OCI-LY1 (cell line): ENCODE measurements at regions not wholly inside any gene's neighbourhood (a gene's known extent, or its start where the extent isn't known, plus 50 kb on each side); places are given as distances from the start of the nearest gene placed in this dataset.

Experiments
- H2AFZ ChIP-seq: fragments of 200-600 bp; sonication (generic), shearing (Covaris generic); 2 replicates; pipeline ENCODE4 v1.6.0; 2014; ENCODE audit warnings: antibody characterized with exemption, mild to moderate bottlenecking, low read length
- H3F3A ChIP-seq: fragments of 200-600 bp; sonication (generic), shearing (Covaris generic); 2 replicates; pipeline ENCODE4 v1.6.0; 2014; ENCODE audit warnings: mild to moderate bottlenecking, antibody characterized with exemption, low read length, moderate library complexity; ENCODE audit not compliant: insufficient read depth
- H3K27ac ChIP-seq: fragments of 200-600 bp; sonication (generic); 2 replicates; pipeline ENCODE4 v1.5.1; 2014; ENCODE audit warnings: low read length, mixed run types, mild to moderate bottlenecking, low read depth; ENCODE audit not compliant: poor library complexity, severe bottlenecking
- H3K27me3 ChIP-seq: fragments of 200-600 bp; sonication (generic); 2 replicates; pipeline ENCODE4 v1.6.0; 2014; ENCODE audit warnings: antibody characterized with exemption, mild to moderate bottlenecking, low read length, moderate library complexity; ENCODE audit not compliant: insufficient read depth
- H3K36me3 ChIP-seq: fragments of 200-600 bp; sonication (generic); 2 replicates; pipeline ENCODE4 v1.6.1; 2014; ENCODE audit warnings: mild to moderate bottlenecking, antibody characterized with exemption, low read length, moderate library complexity, mixed read lengths; ENCODE audit not compliant: insufficient read depth
- H3K4me1 ChIP-seq: fragments of 200-600 bp; sonication (generic); 2 replicates; pipeline ENCODE4 v1.5.1; 2014; ENCODE audit warnings: mild to moderate bottlenecking, low read length, moderate library complexity; ENCODE audit not compliant: insufficient read depth, severe bottlenecking
- H3K4me2 ChIP-seq: fragments of 200-600 bp; sonication (generic), shearing (Covaris generic); 2 replicates; pipeline ENCODE4 v1.6.1; 2014; ENCODE audit warnings: low read length
- H3K4me3 ChIP-seq: fragments of 200-600 bp; sonication (generic); 2 replicates; pipeline ENCODE4 v1.5.1; 2014; ENCODE audit warnings: low read length, low read depth, mild to moderate bottlenecking, mixed read lengths; ENCODE audit not compliant: poor library complexity, severe bottlenecking
- H3K79me2 ChIP-seq: fragments of 200-600 bp; shearing (Covaris generic); 2 replicates; pipeline ENCODE4 v1.6.1; 2016; ENCODE audit warnings: mixed run types, low read length, mixed read lengths; ENCODE audit not compliant: insufficient read depth
- H3K9ac ChIP-seq: fragments of 200-600 bp; sonication (generic), shearing (Covaris generic); 2 replicates; pipeline ENCODE4 v1.6.1; 2014; ENCODE audit warnings: mild to moderate bottlenecking, low read length, mixed read lengths
- H3K9me2 ChIP-seq: fragments of 200-600 bp; sonication (generic), shearing (Covaris generic); 2 replicates; pipeline ENCODE4 v1.6.1; 2014; ENCODE audit warnings: low read depth, mild to moderate bottlenecking, low read length, mixed read lengths
- H3K9me3 ChIP-seq: fragments of 200-600 bp; shearing (Covaris generic); 2 replicates; pipeline ENCODE4 v1.6.1; 2014; ENCODE audit warnings: low read length, mixed read lengths
- H4K20me1 ChIP-seq: fragments of 200-600 bp; sonication (generic), shearing (Covaris generic); 2 replicates; pipeline ENCODE4 v1.6.0; 2016; ENCODE audit warnings: mild to moderate bottlenecking, low read length; ENCODE audit not compliant: insufficient read depth
- EZH2 ChIP-seq: fragments of 200-600 bp; sonication (generic), shearing (Covaris generic); IDR thresholded peaks from 2 replicates; pipeline ENCODE4 v1.8.0; 2017; ENCODE audit warnings: borderline replicate concordance, mixed run types, mild to moderate bottlenecking, antibody characterized with exemption, low read length, moderate library complexity, mixed read lengths
- TF ChIP-seq, protein P1 (sequence below): fragments of 200-600 bp; sonication (generic), shearing (Covaris generic); IDR thresholded peaks from 2 replicates; pipeline ENCODE4 v1.5.1; 2017; ENCODE audit warnings: mild to moderate bottlenecking, antibody characterized with exemption, low read length, moderate library complexity, mixed read lengths

DNA sequence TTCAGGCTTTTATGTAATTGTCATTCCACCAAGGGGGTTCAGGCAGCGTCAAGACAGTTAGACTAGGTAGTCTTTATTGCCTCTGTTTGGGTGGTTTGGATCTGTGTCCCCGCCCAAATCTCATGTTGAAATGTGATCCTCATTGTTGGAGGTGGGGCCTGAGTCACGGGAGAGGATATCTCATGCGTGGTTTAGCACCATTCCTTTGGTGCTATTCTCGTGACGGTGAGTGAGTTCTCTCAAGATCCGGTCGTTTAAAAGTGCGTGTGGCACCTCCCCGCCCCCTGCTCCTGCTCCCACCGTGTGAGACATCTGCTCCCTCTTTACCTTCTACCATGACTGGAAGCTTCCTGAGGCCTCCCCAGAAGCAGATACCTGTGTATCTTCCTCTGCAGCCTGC, 51.3 kb upstream of the FOXC1 start:
- Histone ChIP-seq H3K36me3 (no peaks in the 10 kb centered on the region), H3F3A (no peaks in the 10 kb centered on the region), H2AFZ (no peak overlapping the region), H4K20me1 (no peaks in the 10 kb centered on the region), H3K27me3 (no peaks in the 10 kb centered on the region), H3K9me2 (no peaks in the 10 kb centered on the region), H3K4me1 (no peaks in the 10 kb centered on the region), H3K9ac (no peak overlapping the region), H3K27ac (no peak overlapping the region), H3K9me3 (no peaks in the 10 kb centered on the region), H3K79me2 (no peaks in the 10 kb centered on the region), H3K4me3 (no peak overlapping the region), H3K4me2 (no peak overlapping the region)
- TF ChIP-seq, protein P1, sequence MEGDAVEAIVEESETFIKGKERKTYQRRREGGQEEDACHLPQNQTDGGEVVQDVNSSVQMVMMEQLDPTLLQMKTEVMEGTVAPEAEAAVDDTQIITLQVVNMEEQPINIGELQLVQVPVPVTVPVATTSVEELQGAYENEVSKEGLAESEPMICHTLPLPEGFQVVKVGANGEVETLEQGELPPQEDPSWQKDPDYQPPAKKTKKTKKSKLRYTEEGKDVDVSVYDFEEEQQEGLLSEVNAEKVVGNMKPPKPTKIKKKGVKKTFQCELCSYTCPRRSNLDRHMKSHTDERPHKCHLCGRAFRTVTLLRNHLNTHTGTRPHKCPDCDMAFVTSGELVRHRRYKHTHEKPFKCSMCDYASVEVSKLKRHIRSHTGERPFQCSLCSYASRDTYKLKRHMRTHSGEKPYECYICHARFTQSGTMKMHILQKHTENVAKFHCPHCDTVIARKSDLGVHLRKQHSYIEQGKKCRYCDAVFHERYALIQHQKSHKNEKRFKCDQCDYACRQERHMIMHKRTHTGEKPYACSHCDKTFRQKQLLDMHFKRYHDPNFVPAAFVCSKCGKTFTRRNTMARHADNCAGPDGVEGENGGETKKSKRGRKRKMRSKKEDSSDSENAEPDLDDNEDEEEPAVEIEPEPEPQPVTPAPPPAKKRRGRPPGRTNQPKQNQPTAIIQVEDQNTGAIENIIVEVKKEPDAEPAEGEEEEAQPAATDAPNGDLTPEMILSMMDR = no peak
- TF ChIP-seq EZH2 = no peak
